GM12873 (cell line): ENCODE measurements at regions not wholly inside any gene's neighbourhood (a gene's known extent, or its start where the extent isn't known, plus 50 kb on each side); places are given as distances from the start of the nearest gene placed in this dataset.

Source experiments
- TF ChIP-seq, protein P1 (sequence below): IDR thresholded peaks from 2 replicates; pipeline ENCODE4 v1.5.1; 2012; ENCODE audit warnings: low read depth, mild to moderate bottlenecking, moderate library complexity, low read length, control low read depth; ENCODE audit not compliant: insufficient read depth; ENCODE audit errors: missing control alignments

DNA sequence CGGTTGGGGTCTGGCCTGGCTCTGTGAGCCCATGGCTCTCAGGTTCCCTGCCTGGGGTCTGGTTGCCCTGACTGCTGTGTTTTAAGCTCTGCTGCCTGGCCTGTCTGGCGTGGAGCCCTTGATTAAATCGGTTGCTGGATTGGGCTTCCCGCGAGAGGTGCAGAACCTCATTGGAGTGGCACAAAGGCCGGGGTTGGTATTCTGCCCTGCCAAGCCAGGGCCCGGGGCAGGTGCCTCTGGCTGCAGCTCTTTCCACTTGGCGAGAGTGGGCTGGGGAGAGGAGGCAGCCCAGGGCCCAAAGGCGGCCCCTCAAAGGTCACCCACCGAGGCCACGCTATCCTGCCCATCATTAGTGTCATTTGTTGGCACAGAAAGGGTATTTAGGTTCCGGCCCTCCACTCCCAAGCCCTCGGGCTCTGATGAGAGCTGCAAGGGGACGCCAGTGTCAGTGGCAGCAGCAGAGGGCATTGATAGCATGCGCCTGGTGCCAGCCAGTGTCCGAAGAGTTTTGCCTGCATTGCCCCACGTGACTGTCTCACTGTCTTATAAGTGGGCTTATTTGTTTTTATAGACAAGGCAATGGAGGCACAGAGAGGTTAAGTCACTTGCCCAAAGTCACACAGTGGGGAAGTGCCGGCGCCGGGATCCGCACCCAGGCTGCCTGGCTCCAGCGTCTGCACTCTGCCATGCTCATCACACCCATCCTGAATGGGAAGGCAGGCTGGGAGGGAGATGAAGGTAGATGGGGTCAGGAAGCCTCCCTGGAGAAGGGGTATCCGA is 68.0 kb upstream of the CIBAR2 start:
- TF ChIP-seq, protein P1, sequence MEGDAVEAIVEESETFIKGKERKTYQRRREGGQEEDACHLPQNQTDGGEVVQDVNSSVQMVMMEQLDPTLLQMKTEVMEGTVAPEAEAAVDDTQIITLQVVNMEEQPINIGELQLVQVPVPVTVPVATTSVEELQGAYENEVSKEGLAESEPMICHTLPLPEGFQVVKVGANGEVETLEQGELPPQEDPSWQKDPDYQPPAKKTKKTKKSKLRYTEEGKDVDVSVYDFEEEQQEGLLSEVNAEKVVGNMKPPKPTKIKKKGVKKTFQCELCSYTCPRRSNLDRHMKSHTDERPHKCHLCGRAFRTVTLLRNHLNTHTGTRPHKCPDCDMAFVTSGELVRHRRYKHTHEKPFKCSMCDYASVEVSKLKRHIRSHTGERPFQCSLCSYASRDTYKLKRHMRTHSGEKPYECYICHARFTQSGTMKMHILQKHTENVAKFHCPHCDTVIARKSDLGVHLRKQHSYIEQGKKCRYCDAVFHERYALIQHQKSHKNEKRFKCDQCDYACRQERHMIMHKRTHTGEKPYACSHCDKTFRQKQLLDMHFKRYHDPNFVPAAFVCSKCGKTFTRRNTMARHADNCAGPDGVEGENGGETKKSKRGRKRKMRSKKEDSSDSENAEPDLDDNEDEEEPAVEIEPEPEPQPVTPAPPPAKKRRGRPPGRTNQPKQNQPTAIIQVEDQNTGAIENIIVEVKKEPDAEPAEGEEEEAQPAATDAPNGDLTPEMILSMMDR = no peak

GRCh38 chr16:85180827-85181738 is 68.8 kb upstream of the CIBAR2 start:
- TF ChIP-seq, protein P1 = no peak

DNA sequence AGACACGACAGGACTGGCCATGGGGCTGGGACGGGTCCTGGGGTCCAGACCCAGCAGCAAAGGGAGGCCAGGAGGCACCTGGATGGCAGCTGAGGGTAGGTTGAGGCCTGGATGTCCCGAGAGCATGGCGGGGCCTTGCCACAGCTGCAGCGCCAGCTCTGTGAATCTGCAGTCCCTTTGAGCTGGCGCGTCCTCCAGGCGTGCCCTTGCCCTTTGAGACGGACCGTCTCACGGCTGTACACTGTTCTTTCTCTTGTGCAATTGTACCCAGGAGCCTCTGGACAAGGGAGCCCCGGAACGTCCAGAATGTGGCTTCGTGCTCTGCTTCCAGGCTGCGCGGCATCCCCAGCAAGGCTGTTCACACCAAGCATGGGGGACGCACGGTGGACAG is 69.5 kb upstream of the CIBAR2 start:
- TF ChIP-seq, protein P1 = no peak

DNA sequence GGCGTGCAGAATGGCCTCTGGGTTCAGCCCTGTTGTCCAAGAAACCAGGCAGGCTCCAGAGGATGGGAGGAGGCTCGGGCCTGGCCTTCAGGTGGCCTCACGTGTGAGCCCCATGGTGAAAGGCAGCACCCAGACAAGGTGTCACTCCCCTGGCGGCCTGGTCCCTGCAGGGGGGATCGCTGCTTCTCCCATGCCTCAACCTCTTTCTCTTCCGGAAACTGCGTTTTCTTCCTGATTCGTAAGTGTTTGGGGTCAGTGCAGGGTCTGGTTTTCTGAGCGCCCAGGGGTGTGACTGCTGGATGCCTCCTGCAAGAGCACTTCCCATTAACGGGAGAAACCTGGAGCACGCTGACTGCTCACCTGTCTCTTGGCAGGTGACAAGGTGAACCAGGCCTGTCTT is 70.0 kb upstream of the CIBAR2 start:
- TF ChIP-seq, protein P1 = no peak

DNA sequence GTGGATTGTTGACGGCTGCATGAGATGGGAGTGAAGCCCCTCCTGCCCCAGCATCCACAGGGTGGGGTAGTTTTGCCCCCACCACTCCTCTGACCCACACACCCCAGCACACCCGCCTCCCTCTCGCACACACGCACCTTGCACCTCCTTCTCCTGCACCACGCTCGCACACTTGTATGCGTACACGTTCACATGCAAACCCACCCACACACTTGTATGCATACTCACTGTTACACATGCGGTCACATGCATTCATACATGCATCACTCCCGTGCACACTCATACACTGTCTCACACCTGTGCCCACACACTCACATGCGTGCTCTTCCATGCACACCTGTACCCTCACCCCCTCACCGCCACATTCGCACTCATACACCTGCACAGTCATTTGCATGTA is 70.5 kb upstream of the CIBAR2 start:
- TF ChIP-seq, protein P1 = no peak

- TF ChIP-seq, protein P1 = no peak
Measured at GRCh38 chr16:85183564-85183963, 71.3 kb upstream of the CIBAR2 start.

- TF ChIP-seq, protein P1 = no peak
Measured at GRCh38 chr16:85184404-85184803, 72.1 kb upstream of the CIBAR2 start.
